Ammon's horn (tissue), 1 donor: ENCODE measurements at regions not wholly inside any gene's neighbourhood (a gene's known extent, or its start where the extent isn't known, plus 50 kb on each side); places are given as distances from the start of the nearest gene placed in this dataset.
"Not testable (repeated sequence)": the region's sequence is repeated elsewhere in the genome, so short reads cannot be mapped to it uniquely, and the experiment has no call there.

Experiments
- DNase-seq: peaks from one replicate; pipeline ENCODE4 v3.0.0-alpha.2; 2016; ENCODE audit warnings: low spot score

DNA sequence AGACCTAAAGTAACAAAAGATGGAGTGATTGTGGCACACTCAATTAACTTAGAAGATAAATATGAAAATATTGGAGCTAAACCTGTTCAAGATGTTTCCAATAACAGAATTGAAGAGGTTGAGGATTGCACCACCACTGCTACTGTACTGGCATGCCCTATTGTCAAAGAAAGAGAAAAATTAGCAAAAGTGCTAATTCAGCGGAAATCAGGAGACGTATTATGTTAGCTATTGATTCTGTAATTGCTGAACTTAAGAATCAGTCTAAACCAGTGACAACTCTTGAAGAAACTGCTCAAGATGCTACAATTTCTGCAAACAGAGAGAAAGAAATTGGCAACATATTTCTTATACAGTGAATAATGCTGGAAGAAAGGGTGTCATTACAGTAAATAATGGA lies 754.4 kb downstream of the CDH18 start:
- no peak for DNase-seq

DNA sequence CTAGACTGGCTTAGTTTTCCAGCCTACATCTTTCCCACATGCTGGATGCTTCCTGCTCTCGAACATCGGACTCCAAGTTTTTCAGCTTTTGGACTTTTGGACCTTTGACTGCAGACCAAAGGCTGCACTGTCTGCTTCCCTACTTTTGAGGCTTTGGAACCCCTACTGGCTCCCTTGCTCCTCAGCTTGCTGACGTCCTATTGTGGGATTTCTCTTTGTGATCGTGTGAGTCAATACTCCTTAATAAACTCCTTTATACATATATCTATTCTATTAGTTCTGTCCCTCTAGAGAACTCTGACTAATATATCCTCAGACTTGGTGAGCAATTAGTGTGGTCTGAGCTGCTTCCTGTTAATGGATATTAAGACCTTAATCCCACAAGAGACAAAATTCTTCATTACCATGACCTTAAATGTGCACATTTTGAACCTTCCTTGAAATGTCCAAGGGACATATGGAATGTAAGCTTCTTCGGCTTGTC lies 752.9 kb downstream of the CDH18 start:
- no peak for DNase-seq

DNA sequence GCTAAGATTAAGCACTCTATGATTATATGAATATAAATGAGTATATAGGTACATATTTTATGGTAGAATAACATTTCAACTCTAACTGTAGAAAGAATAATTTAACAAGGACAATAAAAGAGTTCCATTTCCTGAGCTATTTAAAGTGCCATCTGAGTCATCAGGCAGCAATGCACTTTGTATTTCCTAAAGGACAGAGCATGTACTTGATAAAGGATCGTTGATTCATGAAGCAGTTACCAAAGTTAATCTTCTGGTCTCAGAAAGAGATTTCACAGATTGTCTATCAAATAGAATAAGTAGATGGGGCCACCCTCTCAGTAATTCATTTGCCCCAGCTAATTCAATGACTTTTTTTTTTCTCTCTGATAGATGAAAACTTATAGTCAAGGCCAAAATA lies 747.8 kb downstream of the CDH18 start:
- DNase-seq, result no peak

DNA sequence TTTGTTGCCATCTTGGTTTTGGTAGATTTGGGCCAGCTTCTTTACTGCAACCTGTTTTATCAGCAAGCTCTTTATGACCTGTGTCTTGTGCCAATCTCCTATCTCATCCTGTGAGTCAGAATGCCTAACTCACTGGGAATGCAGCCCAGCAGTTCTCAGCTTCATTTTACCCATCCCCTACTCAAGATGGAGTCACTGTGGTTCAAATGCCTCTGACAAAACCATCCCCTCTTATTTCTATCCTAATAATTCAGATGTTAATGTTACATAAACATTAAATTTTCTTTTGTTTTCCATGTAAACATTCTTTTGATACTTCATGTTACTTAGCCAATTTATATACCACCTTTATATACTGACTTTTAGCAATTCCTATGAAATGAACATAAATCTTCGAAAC lies 746.3 kb downstream of the CDH18 start:
- no peak for DNase-seq

DNA sequence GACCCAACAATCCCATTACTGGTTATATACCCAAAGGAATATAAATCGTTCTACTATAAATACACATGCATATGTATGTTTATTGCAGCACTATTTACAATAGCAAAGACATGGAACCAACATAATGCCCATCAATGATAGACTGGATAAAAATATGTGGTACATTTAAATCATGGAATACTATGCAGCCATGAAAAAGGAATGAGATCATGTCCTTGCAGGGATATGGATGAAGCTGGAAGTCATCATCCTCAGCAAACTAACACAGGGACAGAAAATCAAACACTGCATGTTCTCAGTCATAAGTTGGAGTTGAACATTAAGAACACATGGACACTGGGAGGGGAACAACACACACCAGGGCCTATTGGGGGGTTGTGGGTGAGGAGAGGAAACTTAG lies 741.8 kb downstream of the CDH18 start:
- not testable (repeated sequence) for DNase-seq

DNA sequence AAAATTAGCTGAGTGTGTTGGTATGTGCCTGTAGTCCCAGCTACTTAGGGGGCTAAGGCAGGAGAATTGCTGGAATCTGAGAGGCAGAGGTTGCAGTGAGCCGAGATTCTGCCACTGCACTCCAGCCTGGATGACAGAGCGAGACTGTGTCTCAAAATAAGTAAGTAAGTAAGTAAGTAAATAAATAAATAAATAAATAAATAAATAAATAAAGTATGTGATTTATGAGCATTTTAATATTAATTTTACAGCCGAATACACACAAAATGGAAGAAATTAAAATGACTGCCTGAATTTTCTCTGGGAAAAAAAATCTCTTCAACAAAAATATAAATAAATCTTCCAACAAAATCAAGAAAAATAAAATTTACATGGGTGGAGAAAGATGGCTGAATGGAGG lies 740.7 kb downstream of the CDH18 start:
- DNase-seq, result no peak

DNA sequence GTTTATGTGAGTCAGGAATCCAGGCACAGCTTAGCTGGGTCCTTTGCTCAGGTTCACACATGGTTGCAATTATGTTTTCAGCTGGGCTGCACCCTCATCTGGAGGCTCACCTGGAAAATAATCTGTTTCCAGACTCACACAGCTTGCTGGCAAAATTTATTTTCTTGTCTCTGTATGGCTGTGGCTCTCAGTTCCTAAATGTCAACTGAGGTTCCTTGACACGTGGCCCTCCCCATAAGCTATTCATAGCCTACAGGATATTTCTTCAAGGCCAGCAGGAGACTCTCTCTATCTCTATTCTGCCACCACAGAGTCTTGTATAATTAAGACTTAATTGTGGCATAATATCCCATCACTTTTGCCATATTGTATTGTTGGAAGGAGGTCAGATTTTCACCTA lies 732.0 kb downstream of the CDH18 start:
- DNase-seq, result no peak

DNA sequence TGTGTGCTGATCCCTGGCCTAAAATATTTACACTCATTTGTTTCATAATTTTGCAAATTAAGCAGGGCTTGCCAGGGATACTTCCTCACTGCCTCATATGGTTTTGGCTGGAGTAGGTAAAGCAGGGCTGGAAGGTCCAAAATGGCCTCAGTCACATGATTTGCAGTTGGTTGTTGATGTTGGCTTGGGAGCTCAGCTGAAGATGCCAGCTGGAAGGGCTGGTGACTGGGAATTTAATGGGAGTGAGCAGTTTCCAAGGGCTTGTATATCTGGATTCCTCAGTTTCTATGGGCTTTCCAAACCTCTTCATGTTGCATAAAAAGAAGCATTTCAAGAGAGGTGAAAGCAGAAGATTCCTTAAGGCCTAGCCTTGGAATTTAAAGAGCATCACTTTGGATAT lies 729.3 kb downstream of the CDH18 start:
- DNase-seq, result no peak

DNA sequence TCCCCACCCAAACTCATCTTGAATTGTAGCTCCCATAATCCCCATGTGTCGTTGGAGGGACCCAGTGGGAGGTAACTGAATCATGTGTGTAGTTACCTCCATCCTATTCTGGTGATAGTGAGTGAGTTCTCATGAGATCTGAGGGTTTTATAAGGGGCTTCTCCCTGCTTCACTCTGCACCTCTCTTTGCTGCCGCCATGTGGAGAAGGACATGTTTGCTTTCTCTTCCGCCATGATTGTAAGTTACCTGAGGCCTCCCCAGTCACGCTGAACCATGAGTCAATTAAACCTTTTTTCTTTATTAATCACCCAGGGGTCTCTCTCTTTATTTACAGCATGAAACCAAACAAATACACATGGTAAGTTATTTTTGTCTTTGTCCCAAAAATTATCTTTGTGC lies 726.1 kb downstream of the CDH18 start:
- DNase-seq, result no peak

DNA sequence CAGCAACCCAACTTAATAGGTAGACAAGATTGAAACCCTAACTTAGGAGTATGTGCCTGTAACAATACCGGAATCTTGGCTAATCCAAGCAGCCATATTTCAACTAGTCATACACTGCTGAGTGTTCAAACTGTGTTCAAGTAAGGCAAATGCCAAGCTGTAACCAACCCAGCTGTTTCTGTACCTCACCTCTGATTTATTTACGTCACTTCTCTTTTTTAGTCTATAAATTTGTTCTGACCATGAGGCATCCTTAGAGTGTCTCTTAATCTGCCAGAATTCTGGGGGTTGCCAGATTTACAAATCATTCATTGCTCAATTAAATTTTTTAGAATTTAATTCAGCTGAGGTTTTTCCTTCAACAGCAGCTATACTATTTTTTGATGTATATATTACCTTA lies 723.2 kb downstream of the CDH18 start:
- no peak for DNase-seq

DNA sequence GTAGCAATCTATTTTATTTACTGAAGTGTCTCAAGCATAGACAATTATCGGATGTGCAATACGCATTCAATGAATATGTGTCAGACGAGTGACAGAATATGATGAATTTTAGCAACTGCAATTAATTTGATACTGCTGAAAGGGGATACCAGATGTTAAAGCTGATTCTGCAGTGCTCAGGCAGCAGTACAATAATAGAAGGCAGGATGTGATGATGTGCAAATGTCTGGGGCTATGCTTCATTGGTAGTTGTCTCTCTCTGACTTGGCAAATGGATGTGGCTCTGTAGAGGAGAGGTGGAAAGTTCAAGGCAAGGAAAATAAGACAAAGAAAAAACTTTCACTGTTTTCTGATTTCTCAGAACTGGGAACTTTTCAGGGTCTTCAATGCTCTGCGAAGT lies 721.2 kb downstream of the CDH18 start:
- DNase-seq, result no peak

DNA sequence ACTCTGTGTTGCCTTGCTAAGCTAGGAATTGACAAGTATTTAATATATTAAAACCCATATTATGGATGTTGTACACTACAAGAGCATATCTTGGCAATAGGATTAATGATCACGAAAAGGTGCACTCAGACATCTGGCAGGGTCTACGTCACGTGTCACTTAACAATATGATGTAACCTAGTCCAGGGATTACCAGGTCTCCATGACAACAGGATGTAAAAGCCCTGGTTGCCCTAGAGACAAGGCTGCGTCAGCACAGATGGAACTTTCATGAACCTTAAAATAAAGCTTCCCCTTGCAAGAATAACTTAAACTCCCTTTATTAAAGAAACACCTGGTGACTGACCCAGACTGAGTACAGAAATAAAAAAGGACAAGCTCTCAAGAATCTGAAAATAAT lies 717.8 kb downstream of the CDH18 start:
- DNase-seq, result peak; percentile 22

DNA sequence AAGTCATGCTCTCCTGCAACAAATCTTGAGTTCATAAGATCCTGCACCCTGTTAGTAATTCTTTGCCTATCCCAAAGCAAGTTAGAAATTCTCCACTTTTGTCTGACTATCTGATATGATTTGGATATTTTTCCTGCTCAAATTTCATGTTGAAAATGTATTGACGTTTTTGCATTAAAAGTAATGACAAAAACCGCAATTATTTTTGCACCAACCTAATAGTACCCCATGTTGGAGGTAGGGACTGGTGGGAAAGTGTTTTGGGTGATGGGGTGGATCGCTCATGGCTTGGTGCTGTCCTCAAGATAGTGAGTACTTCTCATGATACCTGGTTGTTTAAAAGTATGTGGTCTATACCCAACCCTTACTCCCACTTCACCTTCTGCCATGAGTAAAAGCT lies 713.4 kb downstream of the CDH18 start:
- no peak for DNase-seq

DNA sequence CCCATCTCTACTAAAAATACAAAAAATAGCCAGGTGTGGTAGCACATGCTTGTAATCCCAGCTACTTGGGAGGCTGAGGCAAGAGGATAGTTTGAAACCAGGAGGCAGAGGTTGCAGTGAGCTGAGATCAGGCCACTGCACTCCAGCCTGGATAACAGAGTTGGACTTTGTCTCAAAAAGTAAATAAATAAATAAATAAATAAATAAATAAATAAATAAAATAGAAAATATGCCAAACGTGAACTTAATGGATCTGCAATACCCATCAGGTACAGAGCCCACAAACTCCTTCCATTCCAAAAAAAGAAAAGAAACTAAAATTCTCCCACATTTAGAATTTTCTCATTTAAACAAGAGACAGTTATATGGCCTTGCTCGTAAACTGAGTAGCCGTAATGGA lies 702.7 kb downstream of the CDH18 start:
- no peak for DNase-seq

DNA sequence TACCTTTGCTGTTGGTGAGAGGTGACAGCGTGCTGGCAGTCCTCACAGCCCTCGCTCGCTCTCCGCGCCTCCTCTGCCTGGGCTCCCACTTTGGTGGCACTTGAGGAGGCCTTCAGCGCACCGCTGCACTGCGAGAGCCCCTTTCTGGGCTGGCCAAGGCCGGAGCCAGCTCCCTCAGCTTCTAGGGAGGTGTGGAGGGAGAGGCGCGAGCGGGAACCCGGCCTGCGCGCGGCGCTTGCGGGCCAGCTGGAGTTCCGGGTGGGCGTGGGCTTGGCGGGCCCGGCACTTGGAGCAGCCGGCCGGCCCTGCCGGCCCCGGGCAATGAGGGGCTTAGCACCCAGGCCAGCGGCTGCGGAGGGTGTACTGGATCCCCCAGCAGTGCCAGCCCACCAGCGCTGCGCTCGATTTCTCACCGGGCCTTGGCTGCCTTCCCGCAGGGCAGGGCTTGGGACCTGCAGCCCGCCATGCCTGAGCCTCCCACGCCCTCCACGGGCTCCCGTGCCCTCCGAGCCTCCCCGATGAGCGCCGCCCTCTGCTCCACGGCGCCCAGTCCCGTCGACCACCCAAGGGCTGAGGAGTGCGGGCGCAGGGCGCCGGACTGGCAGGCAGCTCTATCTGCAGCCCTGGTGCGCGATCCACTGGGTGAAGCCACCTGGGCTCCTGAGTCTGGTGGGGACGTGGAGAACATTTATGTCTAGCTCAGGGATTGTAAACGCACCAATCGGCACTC lies 700.3 kb downstream of the CDH18 start:
- not testable (repeated sequence) for DNase-seq

DNA sequence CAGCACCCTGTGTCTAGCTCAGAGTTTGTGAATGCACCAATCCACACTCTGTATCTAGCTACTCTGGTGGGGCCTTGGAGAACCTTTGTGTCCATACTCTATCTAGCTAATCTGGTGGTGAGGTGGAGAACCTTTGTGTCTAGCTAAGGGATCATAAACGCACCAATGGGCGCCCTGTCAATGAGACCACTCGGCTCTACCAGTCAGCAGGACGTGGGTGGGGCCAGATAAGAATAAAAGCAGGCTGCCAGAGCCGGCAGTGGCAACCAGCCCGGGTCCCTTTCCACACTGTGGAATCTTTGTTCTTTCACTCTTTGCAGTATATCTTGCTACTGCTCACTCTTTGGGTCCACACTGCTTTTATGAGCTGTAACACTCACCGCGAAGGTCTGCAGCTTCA lies 699.7 kb downstream of the CDH18 start:
- not testable (repeated sequence) for DNase-seq

DNA sequence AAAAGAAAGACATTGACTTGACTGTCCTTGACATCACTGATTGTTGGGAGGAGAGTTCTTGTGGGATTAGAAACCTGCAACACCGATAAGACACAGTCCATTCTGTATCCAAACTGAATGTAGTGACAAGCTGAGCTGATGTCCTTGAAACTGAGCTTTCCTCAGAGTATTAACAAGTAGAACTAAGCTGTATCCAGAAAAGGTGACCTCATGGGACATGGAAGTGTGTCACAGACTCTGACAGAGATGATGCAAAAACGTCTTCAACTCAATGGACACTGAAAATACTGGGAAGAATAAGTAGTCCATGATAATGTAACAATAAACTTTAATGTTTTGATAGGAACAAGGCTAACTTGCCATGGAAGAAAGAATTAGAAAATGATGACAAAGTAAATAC lies 690.1 kb downstream of the CDH18 start:
- no peak for DNase-seq

DNA sequence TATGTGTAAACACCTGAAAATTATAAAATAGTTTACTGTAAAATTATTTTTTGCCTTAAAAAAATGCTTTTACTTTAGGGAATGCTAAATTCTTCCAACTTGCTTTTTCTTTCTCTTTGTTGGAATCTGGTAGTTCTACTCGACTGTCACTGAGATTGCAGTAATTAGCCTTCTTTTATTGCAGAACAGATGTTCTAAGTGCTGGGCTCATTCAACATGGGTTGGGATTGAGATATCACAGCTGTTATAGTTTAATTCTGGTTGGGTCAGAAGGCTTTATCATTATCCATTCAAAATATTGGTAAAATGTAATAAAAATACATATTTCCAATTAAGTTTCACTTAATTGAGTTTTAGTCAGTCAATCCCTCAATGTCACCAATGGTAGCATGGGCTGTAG lies 686.7 kb downstream of the CDH18 start:
- DNase-seq, result no peak

DNA sequence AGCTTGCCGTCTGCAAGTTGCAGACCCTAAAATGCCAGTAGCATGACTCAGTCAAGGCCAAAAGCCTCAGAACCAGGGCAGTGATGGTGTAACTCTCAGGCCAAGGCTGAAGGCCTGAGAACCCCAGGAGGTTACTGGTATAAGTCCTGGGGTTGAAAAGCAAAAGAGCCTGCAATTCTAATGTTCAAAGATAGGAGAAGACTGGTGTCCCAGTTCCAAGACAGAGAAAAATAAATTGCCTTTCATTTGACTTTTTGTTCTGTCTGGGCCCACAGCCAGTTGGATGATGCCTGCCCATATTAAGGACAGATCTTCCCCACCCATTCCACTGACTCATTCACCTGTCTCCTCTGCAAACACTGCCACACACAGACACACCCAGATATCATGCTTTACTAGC lies 673.2 kb downstream of the CDH18 start:
- DNase-seq, result no peak

DNA sequence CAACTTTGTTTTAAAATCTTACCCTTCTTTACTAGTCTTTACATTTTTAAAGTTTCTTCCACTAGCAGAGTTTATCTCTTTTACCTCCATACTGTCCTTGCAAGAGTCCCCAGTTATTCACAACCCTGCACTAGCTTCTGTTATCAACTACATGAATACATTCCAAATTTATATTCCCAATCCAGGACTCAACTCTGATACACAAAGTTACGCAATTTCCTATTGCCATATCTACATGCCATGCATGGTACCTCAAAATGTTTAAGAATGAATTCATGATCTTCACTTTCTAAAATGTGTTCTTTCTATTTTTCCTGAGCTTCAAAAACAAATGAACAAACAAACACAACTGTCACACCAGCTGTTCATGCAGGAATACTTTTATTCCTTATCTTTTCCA lies 668.7 kb downstream of the CDH18 start:
- no peak for DNase-seq

DNA sequence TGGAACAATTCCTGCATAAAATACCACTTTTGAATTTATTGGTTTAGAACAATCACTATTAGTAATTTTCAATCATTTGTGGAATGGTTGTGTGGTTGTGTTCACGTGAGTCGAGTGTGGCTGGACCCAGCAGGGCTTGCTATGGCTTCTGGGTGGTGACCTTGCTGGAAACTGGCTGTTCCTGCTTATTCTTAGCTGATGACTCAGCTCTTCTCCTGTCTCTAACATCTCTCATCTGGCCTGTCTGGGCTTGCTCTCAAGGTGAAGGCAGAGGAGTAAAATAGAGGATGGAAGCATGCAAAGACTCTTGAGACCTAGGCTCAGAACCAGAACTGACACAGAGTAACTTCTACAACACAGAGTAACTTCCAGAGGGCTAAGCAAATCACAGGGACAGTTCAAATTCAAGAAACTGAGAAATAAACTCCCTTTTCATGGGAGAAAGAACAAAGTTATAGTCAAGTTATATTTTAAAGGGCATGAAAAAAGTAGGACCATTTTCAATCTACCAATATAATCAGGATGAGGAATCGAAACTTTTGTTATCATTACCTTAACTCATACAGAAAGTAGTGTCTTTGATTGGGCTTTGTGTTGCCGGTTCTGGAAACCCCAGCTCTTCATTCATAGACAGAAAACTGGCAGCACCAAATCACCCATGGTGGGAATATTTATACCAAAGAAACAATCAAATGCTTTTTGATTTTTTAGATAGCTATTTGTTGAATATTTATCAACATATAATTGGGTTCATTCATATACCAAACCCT lies 665.1 kb downstream of the CDH18 start:
- no peak for DNase-seq

DNA sequence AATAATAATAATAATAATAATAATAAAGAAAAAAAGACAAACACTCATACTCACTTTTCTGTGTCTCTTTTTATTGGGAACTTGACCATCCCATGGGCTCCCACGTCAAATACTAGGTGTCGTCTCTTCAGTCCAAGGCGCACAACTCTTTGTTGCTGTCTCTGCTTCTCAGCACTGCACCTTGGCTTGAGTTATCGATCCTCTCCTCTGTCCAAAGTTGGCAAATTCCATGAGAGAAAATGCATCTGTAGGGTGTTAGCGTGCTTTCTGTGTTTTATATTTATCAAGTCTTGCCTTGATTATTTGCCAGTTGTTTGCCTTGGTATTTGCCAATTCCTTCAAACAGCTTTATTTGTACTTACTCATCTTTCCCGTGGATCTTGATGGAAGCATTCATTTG lies 653.7 kb downstream of the CDH18 start:
- no peak for DNase-seq

DNA sequence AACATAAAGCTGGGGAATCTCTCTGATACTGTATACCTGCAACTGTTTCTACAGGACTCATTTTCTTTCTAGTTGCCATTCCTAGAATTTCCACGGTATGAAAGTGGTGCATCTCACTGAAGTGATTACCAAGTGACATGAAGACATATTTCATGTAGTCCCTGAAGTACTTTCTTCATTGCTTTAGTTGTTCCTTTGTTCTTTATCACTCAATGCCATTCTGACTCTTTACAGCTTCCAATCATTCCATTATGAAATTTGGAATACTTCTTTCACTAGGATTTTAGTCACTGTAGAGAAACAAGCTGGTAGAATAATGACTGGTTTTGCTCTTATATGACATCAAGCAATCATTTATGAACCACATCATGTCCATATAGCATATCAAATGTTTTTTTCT lies 645.1 kb downstream of the CDH18 start:
- no peak for DNase-seq

DNA sequence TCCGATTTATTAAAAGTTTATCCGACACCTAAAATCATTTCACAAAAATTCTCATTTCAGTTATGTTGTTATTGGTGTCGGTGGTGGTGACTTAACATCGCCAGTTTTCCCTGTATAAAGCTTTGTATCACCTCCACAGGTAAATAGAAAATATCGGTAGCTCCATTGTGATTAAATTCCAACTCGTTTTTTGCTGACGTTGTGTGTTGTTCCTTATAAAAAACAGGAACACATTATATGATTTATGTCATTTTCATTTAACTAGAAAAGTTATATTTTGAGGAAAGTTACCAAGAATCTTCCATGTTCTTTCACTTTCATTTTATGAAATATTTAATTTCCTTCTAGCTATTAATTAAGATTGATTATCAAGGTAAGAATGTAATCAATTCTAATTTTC lies 635.9 kb downstream of the CDH18 start:
- no peak for DNase-seq
